H9 (cell line): ENCODE measurements at regions not wholly inside any gene's neighbourhood (a gene's known extent, or its start where the extent isn't known, plus 50 kb on each side); places are given as distances from the start of the nearest gene placed in this dataset.

Experiments
- DNase-seq: peaks from one replicate; pipeline ENCODE4 v3.0.0-alpha.2; 2017
- H2AFZ ChIP-seq: one replicate; pipeline ENCODE4 v1.6.1; 2013; ENCODE audit warnings: mild to moderate bottlenecking, low read length, control low read depth, moderate library complexity
- H2AK5ac ChIP-seq: 2 replicates; pipeline ENCODE4 v1.6.1; 2013; ENCODE audit warnings: low read length, control low read depth, mixed read lengths; ENCODE audit not compliant: insufficient read length
- H2BK120ac ChIP-seq: one replicate; pipeline ENCODE4 v1.6.1; 2013; ENCODE audit warnings: low read depth, mild to moderate bottlenecking, low read length, control low read depth, inconsistent platforms; ENCODE audit not compliant: poor library complexity, severe bottlenecking
- H2BK12ac ChIP-seq: 2 replicates; pipeline ENCODE4 v1.6.1; 2013; ENCODE audit warnings: low read length, control low read depth, mixed read lengths, low read depth; ENCODE audit not compliant: insufficient read length
- H2BK15ac ChIP-seq: 2 replicates; pipeline ENCODE4 v1.6.1; 2013; ENCODE audit warnings: low read depth, low read length, control low read depth
- H2BK20ac ChIP-seq: one replicate; pipeline ENCODE4 v1.6.1; 2013; ENCODE audit warnings: low read depth, mild to moderate bottlenecking, low read length, control low read depth, inconsistent platforms; ENCODE audit not compliant: poor library complexity, severe bottlenecking
- H2BK5ac ChIP-seq: 2 replicates; pipeline ENCODE4 v1.6.1; 2013; ENCODE audit warnings: low read length, control low read depth, mixed read lengths; ENCODE audit not compliant: insufficient read length
- H3K14ac ChIP-seq: 2 replicates; pipeline ENCODE4 v1.6.1; 2013; ENCODE audit warnings: low read length, control low read depth; ENCODE audit not compliant: insufficient read depth
- H3K18ac ChIP-seq: 2 replicates; pipeline ENCODE4 v1.6.1; 2013; ENCODE audit warnings: low read depth, mild to moderate bottlenecking, mixed read lengths, low read length, control low read depth; ENCODE audit not compliant: insufficient read length
- H3K23ac ChIP-seq: 2 replicates; pipeline ENCODE4 v1.6.1; 2013; ENCODE audit warnings: low read length, control low read depth, mixed read lengths, low read depth; ENCODE audit not compliant: insufficient read length
- H3K23me2 ChIP-seq: 2 replicates; pipeline ENCODE4 v1.6.1; 2013; ENCODE audit warnings: low read depth, mild to moderate bottlenecking, mixed read lengths, low read length, control low read depth; ENCODE audit not compliant: insufficient read length, poor library complexity, severe bottlenecking
- H3K27ac ChIP-seq: 2 replicates; pipeline ENCODE4 v1.5.1; 2013; ENCODE audit warnings: low read length, control low read depth, mixed read lengths, low read depth; ENCODE audit not compliant: insufficient read length
- H3K27me3 ChIP-seq: 2 replicates; pipeline ENCODE4 v1.6.1; 2013; ENCODE audit warnings: low read length, control low read depth, inconsistent platforms; ENCODE audit not compliant: insufficient read depth
- H3K4ac ChIP-seq: 2 replicates; pipeline ENCODE4 v1.6.1; 2013; ENCODE audit warnings: low read depth, mild to moderate bottlenecking, control low read depth, inconsistent platforms, low read length, moderate library complexity
- H3K4me1 ChIP-seq: 2 replicates; pipeline ENCODE4 v1.6.1; 2013; ENCODE audit warnings: low read length, control low read depth, inconsistent platforms; ENCODE audit not compliant: insufficient read depth
- H3K4me2 ChIP-seq: 2 replicates; pipeline ENCODE4 v1.6.1; 2013; ENCODE audit warnings: low read length, control low read depth, mixed read lengths; ENCODE audit not compliant: insufficient read length, insufficient read depth
- H3K56ac ChIP-seq: 2 replicates; pipeline ENCODE4 v1.6.1; 2013; ENCODE audit warnings: low read depth, mild to moderate bottlenecking, mixed read lengths, low read length, control low read depth; ENCODE audit not compliant: insufficient read length
- H3K79me1 ChIP-seq: 2 replicates; pipeline ENCODE4 v1.6.1; 2013; ENCODE audit warnings: low read depth, mild to moderate bottlenecking, moderate library complexity, low read length, control low read depth, inconsistent platforms; ENCODE audit not compliant: insufficient read depth, poor library complexity, severe bottlenecking
- H3K79me2 ChIP-seq: 2 replicates; pipeline ENCODE4 v1.6.1; 2013; ENCODE audit warnings: low read length, control low read depth, inconsistent platforms; ENCODE audit not compliant: insufficient read depth
- H3K9ac ChIP-seq: 2 replicates; pipeline ENCODE4 v1.6.1; 2013; ENCODE audit warnings: low read length, control low read depth, mixed read lengths; ENCODE audit not compliant: insufficient read length; ENCODE audit errors: extremely low read depth
- H3K9me3 ChIP-seq: one replicate; pipeline ENCODE4 v1.6.1; 2013; ENCODE audit warnings: low read depth, low read length, inconsistent platforms; ENCODE audit not compliant: control insufficient read depth
- H3T11ph ChIP-seq: one replicate; pipeline ENCODE4 v1.6.1; 2013; ENCODE audit warnings: mild to moderate bottlenecking, low read length, control low read depth, inconsistent platforms
- H4K20me1 ChIP-seq: one replicate; pipeline ENCODE4 v1.6.1; 2013; ENCODE audit not compliant: control insufficient read depth, insufficient read length, insufficient read depth
- H4K5ac ChIP-seq: 2 replicates; pipeline ENCODE4 v1.6.1; 2013; ENCODE audit warnings: low read depth, mild to moderate bottlenecking, mixed read lengths, low read length, control low read depth; ENCODE audit not compliant: insufficient read length
- H4K8ac ChIP-seq: replicated peaks from 2 replicates; pipeline ENCODE4 v1.6.1; 2013; ENCODE audit warnings: low read length, control low read depth, mixed read lengths, low read depth; ENCODE audit not compliant: insufficient read length
- H4K91ac ChIP-seq: 2 replicates; pipeline ENCODE4 v1.6.1; 2013; ENCODE audit warnings: low read depth, mild to moderate bottlenecking, moderate library complexity, mixed read lengths, low read length, control low read depth; ENCODE audit not compliant: insufficient read length
- H3K27ac Mint-ChIP-seq, 3 experiments: 2 replicates in 2 of 3; 3 replicates in 1 of 3; pipeline ENCODE4 v1.8.0; 2020 to 2021; ENCODE audit warnings: mixed read lengths in 3 of 3, mild to moderate bottlenecking in 1 of 3, moderate library complexity in 1 of 3
- H3K27me3 Mint-ChIP-seq: 2 replicates; pipeline ENCODE4 v1.8.0; 2021; ENCODE audit warnings: low read depth, mild to moderate bottlenecking, moderate library complexity, mixed read lengths
- H3K36me3 Mint-ChIP-seq, 3 experiments: 2 replicates in 2 of 3; 3 replicates in 1 of 3; pipeline ENCODE4 v1.8.0; 2020 to 2021; ENCODE audit warnings: low read depth in 3 of 3, mixed read lengths in 3 of 3; ENCODE audit not compliant: insufficient read depth in 1 of 3
- H3K4me1 Mint-ChIP-seq, 2 experiments: 2 replicates each; pipeline ENCODE4 v1.8.0; 2020; ENCODE audit warnings: mixed read lengths in 2 of 2
- H3K4me3 Mint-ChIP-seq, 2 experiments: 2 replicates in 1 of 2; 3 replicates in 1 of 2; pipeline ENCODE4 v1.8.0; 2020 to 2021; ENCODE audit warnings: mild to moderate bottlenecking in 2 of 2, mixed read lengths in 2 of 2, moderate library complexity in 1 of 2
- H3K9me3 Mint-ChIP-seq, 2 experiments: 2 replicates in 1 of 2; 3 replicates in 1 of 2; pipeline ENCODE4 v1.8.0; 2020; ENCODE audit warnings: mild to moderate bottlenecking in 2 of 2, mixed read lengths in 2 of 2, moderate library complexity in 1 of 2
- CTCF ChIP-seq: fragments of 200-600 bp; sonication (generic); conservative IDR thresholded peaks from 3 replicates; pipeline ENCODE4 v1.8.0; 2021; ENCODE audit warnings: antibody characterized with exemption, mild to moderate bottlenecking
- WGBS: extraction: QIAGEN DNeasy Blood & Tissue Kit; methylation state at CpG from one replicate; pipeline ENCODE4 v1.1.7; 2013; ENCODE audit warnings: missing lambda C conversion rate, low lambda C conversion rate, mixed read lengths; ENCODE audit not compliant: insufficient read length; ENCODE audit errors: extremely low coverage; 5-methylcytosine and 5-hydroxymethylcytosine counted together

GRCh38 chr7:149686449-149686848 lies 86.9 kb downstream of the ZNF467 start:
- DNase-seq: no peak
- H2BK15ac ChIP-seq: no peak overlapping the region
- H2BK12ac ChIP-seq: no peak overlapping the region
- H4K20me1 ChIP-seq: no peaks in the 10 kb centered on the region
- no peak for TF ChIP-seq CTCF
- peak overlapping the region; percentile 18 for H3K4me2 ChIP-seq
- no peak overlapping the region for H3K4ac ChIP-seq
- H3K79me2 ChIP-seq: no peaks in the 10 kb centered on the region
- H3K23ac ChIP-seq: no peak overlapping the region
- no peak overlapping the region for H3K18ac ChIP-seq
- no peak overlapping the region for H4K5ac ChIP-seq
- no peak overlapping the region for H2AK5ac ChIP-seq
- no peak overlapping the region for H4K8ac ChIP-seq
- H3K56ac ChIP-seq: no peak overlapping the region
- peaks cover 8% of the 10 kb centered on the region for H3K27me3 Mint-ChIP-seq
- no peaks in the 10 kb centered on the region for H3K9me3 ChIP-seq
- no peak overlapping the region for H3K27ac ChIP-seq
- H3K4me1 Mint-ChIP-seq: peaks cover 44 to 55% of the 10 kb centered on the region in 2 experiments
- H2BK20ac ChIP-seq: no peak overlapping the region
- no peak overlapping the region for H3K9ac ChIP-seq
- H3K36me3 Mint-ChIP-seq: no peaks in the 10 kb centered on the region; a peak in 2 of 7 replicates
- no peak overlapping the region for H3T11ph ChIP-seq
- no peak overlapping the region for H2BK5ac ChIP-seq
- peak overlapping the region in 1 of 3 experiments; percentile 79; a peak in 3 of 7 replicates for H3K27ac Mint-ChIP-seq
- H2AFZ ChIP-seq: no peak overlapping the region
- WGBS: no CpG with 5 or more reads among the region's 4 CpGs
- no peak overlapping the region for H4K91ac ChIP-seq
- no peak overlapping the region for H3K4me3 Mint-ChIP-seq
- H3K27me3 ChIP-seq: no peaks in the 10 kb centered on the region
- no peak overlapping the region for H3K14ac ChIP-seq
- peaks cover 0 to 4% of the 10 kb centered on the region in 2 experiments; a peak in 4 of 5 replicates for H3K9me3 Mint-ChIP-seq
- no peak overlapping the region for H2BK120ac ChIP-seq
- no peaks in the 10 kb centered on the region for H3K79me1 ChIP-seq
- H3K23me2 ChIP-seq: no peaks in the 10 kb centered on the region
- H3K4me1 ChIP-seq: no peaks in the 10 kb centered on the region; the same call in 1 of the 2 replicates
